ENCODE measurements at regions not wholly inside any gene's neighbourhood (a gene's known extent, or its start where the extent isn't known, plus 50 kb on each side); places are given as distances from the start of the nearest gene placed in this dataset.

DNA sequence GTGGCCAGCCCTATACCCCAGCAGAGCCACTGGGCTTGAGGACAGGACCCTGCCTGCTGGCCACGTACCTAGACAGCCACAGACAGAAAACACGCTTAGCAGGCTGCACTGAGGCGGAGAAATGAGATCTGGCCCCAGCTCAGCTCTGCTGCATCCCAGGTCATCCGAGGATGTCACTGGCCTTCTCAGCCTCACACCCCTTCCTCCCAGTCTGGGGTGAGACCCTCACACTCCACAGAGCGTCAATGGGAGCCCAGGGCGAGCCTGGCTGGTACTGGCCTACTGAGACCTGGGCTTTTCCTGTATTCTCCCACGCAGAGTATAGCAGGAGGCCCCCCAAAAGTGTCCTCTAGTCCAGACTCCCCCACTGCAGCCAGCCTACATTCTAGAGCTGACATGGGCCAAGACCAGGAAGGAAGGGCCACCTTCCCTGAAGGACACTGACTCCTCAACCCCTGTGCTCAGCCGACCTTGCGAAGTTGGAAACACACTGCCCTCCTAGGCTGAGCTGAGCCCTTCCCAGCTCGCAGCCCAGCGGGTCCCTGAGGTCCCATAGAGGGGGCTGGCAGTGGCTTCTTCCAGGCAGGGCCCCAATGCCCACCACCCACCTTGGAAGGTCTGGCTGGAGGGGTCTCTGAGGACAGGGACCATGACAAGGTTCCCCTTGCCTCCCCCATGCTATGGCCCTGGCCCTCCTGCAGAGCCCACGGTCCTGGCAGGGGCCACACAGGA, 65.9 kb upstream of the LINC01488 start:
- TF ChIP-seq BHLHE40 (IDR thresholded peaks at IDR 0.05; ENCODE audit: borderline replicate concordance) (no peak), HDGF (IDR thresholded peaks at IDR 0.05; ENCODE audit: borderline replicate concordance) (no peak)
